Panc1 (cell line): ENCODE measurements at regions not wholly inside any gene's neighbourhood (a gene's known extent, or its start where the extent isn't known, plus 50 kb on each side); places are given as distances from the start of the nearest gene placed in this dataset.

Source experiments
- ATAC-seq: fragments of 200-7000 bp; cut with Tn5 transposase; 2 replicates; pipeline ENCODE4 v1.9.1; 2020; ENCODE audit warnings: mild to moderate bottlenecking, moderate library complexity
- BruUV-seq: library from RNA; stranded (reverse); fragments of 400-500 nt; replicated peaks from 2 replicates; lab custom pipeline; 2021; lab: Mats Ljungman, UMichigan
- CTCF ChIA-PET: fragments of 300-600 bp; sonication (Branson Sonifier 250); formaldehyde crosslinking; loops from one replicate; lab custom pipeline; 2022; ENCODE audit warnings: antibody characterized with exemption; lab: Charles Lee
- POLR2A ChIA-PET: fragments of 300-600 bp; sonication (Branson Sonifier 250); formaldehyde crosslinking; loops from one replicate; lab custom pipeline; 2022; ENCODE audit warnings: antibody characterized with exemption; lab: Charles Lee
- DNase-seq: peaks from one replicate; pipeline ENCODE4 v3.0.0-alpha.2; 2010; ENCODE audit warnings: low read depth, low spot score
- H3K27ac ChIP-seq: 2 replicates; pipeline ENCODE4 v1.5.1; 2011; ENCODE audit warnings: mild to moderate bottlenecking, low read length, inconsistent platforms
- H3K27me3 ChIP-seq: fragments of 200-500 bp; sonication (Bioruptor generic); 2 replicates; pipeline ENCODE4 v1.6.0; 2014; ENCODE audit warnings: low read length, inconsistent platforms; ENCODE audit not compliant: control insufficient read depth, insufficient read depth
- H3K36me3 ChIP-seq: fragments of 200-500 bp; sonication (Bioruptor generic); 2 replicates; pipeline ENCODE4 v1.5.1; 2014; ENCODE audit warnings: inconsistent platforms, mild to moderate bottlenecking, low read length, moderate library complexity; ENCODE audit not compliant: control insufficient read depth, insufficient read depth
- H3K4me1 ChIP-seq: 2 replicates; pipeline ENCODE4 v1.5.1; 2011; ENCODE audit warnings: inconsistent platforms, mild to moderate bottlenecking, low read length, moderate library complexity; ENCODE audit not compliant: control insufficient read depth, insufficient read depth
- H3K4me3 ChIP-seq, 2 experiments: 2 replicates each; pipeline ENCODE4 v1.5.1; 2011 to 2012; ENCODE audit warnings: low read depth in 2 of 2, low read length in 2 of 2, mild to moderate bottlenecking in 2 of 2, inconsistent platforms in 1 of 2, moderate library complexity in 1 of 2
- H3K9me3 ChIP-seq: fragments of 200-500 bp; sonication (Bioruptor generic); 2 replicates; pipeline ENCODE4 v1.5.1; 2014; ENCODE audit warnings: low read depth, mild to moderate bottlenecking, inconsistent platforms, low read length, moderate library complexity; ENCODE audit not compliant: control insufficient read depth, insufficient read depth
- CTCF ChIP-seq: fragments of 450-650 bp; IDR thresholded peaks from 2 replicates; pipeline ENCODE4 v1.5.1; 2017; ENCODE audit warnings: mild to moderate bottlenecking
- POLR2AphosphoS5 ChIP-seq: IDR thresholded peaks from 2 replicates; pipeline ENCODE4 v1.6.1; 2012; ENCODE audit warnings: mild to moderate bottlenecking, low read depth, low read length, moderate library complexity
- REST ChIP-seq, 2 experiments: IDR thresholded peaks; 2 replicates each; pipeline ENCODE4 v1.6.1; 2011 to 2012; ENCODE audit warnings: low read depth in 2 of 2, control low read depth in 1 of 2, low read length in 1 of 2, mild to moderate bottlenecking in 1 of 2, moderate library complexity in 1 of 2; ENCODE audit not compliant: insufficient read depth in 1 of 2
- SIN3A ChIP-seq: IDR thresholded peaks from 2 replicates; pipeline ENCODE4 v1.6.1; 2012; ENCODE audit warnings: low read depth, mild to moderate bottlenecking, low read length, moderate library complexity, borderline replicate concordance; ENCODE audit not compliant: insufficient read depth
- TCF7L2 ChIP-seq: IDR thresholded peaks from 2 replicates; pipeline ENCODE4 v1.6.1; 2011; ENCODE audit warnings: mild to moderate bottlenecking, low read depth, low read length, inconsistent platforms
- in situ Hi-C: cut with HindIII; loops from 2 replicates; pipeline ENCODE4 v1.10.0; 2016; ENCODE audit warnings: low sequenced_read_pairs, low pct_unique_long_range_greater_than_20kb
- intact Hi-C: fragments of 100-400 bp; cut with micrococcal nuclease; formaldehyde crosslinking; loops from one replicate; pipeline ENCODE4 v1.10.0; 2022; ENCODE audit not compliant: unreplicated experiment

GRCh38 chr3:3619815-3620214 lies 179.4 kb upstream of the LRRN1 start:
- CTCF ChIA-PET, result no interaction called here
- BruUV-seq, result no TSS peak
- no peak for DNase-seq

GRCh38 chr3:3618623-3619022 lies 180.6 kb upstream of the LRRN1 start:
- ChIA-PET POLR2A (no interaction called here), CTCF (no interaction called here)
- no peak for DNase-seq
- BruUV-seq, result no TSS peak
- no peaks in the 10 kb centered on the region for H3K36me3 ChIP-seq
- in situ Hi-C loops, result no loop called here
- no peaks in the 10 kb centered on the region for H3K4me1 ChIP-seq
- intact Hi-C loops, result no loop called here
- no peak overlapping the region for H3K27ac ChIP-seq
- TF ChIP-seq CTCF (no peak), POLR2AphosphoS5 (no peak), SIN3A (no peak)
- no peak for ATAC-seq
- H3K9me3 ChIP-seq, result no peaks in the 10 kb centered on the region
- no peak overlapping the region for H3K4me3 ChIP-seq
- H3K27me3 ChIP-seq, result no peaks in the 10 kb centered on the region

More at GRCh38 chr3:3619815-3620214, 179.4 kb upstream of the LRRN1 start:
- no peak for ATAC-seq
- Histone ChIP-seq H3K27ac (no peak overlapping the region), H3K9me3 (no peaks in the 10 kb centered on the region), H3K36me3 (no peaks in the 10 kb centered on the region), H3K4me1 (no peaks in the 10 kb centered on the region), H3K27me3 (no peaks in the 10 kb centered on the region), H3K4me3 (no peak overlapping the region)
- intact Hi-C loops (no loop called here), in situ Hi-C loops (no loop called here)
- no peak for TF ChIP-seq SIN3A
- no peak for TF ChIP-seq TCF7L2
- TF ChIP-seq REST (IDR thresholded peaks at IDR 0.05; ENCODE audit: insufficient read depth in 1 of 2, low read depth in 2 of 2, low read length in 1 of 2), result no peak
- TF ChIP-seq POLR2AphosphoS5, result no peak
- no peak for TF ChIP-seq CTCF
- POLR2A ChIA-PET, result no interaction called here
